ENCODE measurements at regions not wholly inside any gene's neighbourhood (a gene's known extent, or its start where the extent isn't known, plus 50 kb on each side); places are given as distances from the start of the nearest gene placed in this dataset.

DNA sequence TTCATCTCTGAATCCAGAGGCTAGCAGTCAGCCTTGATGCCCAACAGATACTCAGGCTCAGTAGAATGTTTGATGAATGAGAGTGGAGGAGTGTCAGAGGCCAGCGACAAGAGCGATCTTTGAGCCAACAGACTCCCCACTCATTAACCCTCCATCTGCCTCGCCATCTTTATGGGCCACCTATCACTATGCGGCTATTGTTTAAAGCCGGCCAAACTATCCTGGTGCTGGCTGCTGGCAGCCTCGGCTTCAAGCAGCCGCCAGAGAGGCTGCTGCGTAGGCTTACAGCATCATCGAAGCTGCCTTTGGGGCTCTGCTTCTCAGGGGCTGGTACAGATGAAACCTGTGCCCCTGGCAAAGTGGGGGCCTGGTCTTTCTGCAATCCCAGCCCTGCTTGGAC is 525.6 kb downstream of the INSC start:
- TF ChIP-seq CTCF (IDR thresholded peaks at IDR 0.05), result no peak
- ATAC-seq (ENCODE audit: low FRiP score), result no peak

DNA sequence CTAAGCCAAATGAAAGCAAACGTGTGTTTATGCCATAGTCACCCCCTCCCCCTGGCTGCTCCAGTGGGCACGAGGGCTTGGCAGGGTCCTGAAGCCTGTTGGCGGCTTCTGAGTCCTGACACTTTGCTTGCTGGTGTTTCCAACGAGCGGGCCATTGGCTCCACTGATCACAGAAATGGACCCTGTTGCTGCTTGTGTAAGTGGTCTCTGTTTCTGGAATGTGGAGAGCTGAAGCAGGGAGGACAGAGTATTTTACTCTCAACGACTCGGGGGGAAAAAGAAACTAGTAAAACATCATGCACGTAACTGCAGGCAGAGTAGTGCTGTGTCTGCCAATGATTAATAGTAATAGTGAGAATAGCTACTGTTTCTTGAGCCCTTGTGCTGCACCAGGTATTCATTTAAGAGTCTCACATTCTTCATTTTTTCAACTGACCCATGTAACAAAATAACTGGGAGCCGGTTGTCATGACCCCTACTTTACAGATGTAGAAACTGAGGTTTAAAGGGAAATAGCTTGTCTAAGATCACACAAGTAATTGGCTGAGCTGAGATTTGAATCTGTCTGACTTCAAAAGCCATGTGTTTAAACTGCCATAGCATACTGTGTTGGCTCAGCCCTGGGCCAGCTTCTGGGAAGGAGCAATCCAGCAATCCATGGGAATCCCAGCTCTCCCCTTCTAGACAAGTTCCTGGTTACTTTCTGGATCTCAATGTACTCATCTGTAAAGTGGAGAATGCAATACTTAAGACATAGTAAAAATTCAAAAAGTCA is 526.7 kb downstream of the INSC start:
- TF ChIP-seq CTCF (IDR thresholded peaks at IDR 0.05), result no peak
- ATAC-seq (ENCODE audit: low FRiP score), result no peak

More for the DNA sequence above, 525.6 kb downstream of the INSC start:
- DNase-seq (ENCODE audit: low spot score), result no peak

GRCh38 chr11:15645201-15645600 is 530.5 kb downstream of the INSC start:
- TF ChIP-seq CTCF (IDR thresholded peaks at IDR 0.05), result no peak
- peak; percentile 22 for ATAC-seq (ENCODE audit: low FRiP score)
- no peak for DNase-seq (ENCODE audit: low spot score)

More for the DNA sequence above, 526.7 kb downstream of the INSC start:
- no peak for DNase-seq (ENCODE audit: low spot score)

DNA sequence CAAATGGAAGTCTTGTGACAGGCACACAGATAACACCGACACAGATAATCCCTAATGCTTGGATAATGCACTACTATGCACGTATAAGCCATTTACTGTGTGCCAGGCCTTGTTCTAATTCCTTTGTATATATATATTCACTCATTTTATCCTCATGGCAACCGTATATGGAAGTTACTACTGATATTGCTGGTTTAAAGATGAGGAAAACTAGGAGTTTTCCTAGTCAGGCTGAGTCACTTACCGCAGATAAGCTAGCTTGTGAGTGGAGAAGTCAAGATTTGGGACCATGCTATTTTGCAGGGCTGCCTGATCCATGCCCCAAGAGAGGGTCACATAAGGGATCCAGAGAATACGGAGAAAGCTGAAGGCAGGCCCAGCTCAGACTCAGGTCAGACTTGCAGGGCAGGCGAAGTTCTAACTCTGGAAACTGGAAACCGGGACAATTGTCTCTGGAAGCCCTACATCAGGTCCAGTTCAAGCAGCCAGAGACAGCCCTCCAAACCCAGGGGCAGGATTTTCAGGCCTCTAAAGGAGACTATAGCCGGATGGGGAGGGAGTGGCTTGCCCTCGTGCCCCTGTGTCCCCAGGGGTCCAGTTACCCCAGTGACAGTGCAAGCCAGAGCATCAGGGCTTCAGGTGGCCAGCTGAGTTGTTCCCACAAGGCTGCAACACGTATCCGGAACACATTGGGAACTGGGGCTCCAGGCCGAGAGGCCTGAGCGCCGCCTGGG is 534.8 kb downstream of the INSC start:
- no peak for TF ChIP-seq CTCF (IDR thresholded peaks at IDR 0.05)
- ATAC-seq (ENCODE audit: low FRiP score) (no peak), DNase-seq (ENCODE audit: low spot score) (no peak)

DNA sequence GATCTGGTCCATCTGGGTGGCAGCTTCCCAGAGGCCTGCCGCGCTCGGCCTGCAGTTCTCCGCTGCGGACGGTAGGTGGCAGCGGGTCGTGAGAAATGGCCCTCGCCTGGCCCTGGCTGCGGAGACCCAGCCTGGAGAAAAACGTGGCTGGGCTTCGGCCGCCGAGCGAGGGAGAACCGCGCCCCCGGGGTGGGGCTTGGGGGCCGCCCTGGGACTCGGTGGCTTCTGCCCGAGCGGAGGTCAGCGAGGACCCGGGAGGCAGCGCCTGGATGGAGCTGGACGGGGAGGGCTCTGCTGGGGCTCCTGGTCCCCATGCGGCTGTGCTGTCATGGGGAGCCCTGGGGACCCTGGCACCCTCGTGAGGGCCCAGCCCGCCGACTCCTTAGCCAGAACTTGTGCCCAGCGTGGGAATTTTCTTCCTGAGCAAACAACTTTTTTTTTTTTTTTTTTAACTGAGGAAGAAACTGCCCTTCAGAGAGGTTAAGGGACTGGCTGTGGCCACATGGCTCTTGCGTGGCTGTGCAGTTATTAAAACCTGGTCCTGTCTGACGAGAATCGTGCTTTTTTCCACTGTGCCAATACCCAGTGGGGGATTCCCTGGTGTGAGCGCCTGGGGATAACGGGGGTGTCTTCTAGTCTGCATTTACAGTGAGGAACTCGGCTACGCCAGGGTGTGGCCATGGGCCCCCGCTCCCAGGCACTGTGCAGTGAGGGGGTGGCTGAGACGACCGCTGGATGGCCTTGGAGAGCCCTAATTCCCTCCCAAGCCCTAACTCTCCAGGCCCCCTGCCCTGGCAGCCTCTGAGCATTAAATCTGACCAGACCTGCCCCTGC is 535.6 kb downstream of the INSC start:
- TF ChIP-seq CTCF (IDR thresholded peaks at IDR 0.05), result peak in 2 of 3 donors; percentile 88 to 94
- peak; percentile 75 for DNase-seq (ENCODE audit: low spot score)
- peak; percentile 94 for ATAC-seq (ENCODE audit: low FRiP score)

DNA sequence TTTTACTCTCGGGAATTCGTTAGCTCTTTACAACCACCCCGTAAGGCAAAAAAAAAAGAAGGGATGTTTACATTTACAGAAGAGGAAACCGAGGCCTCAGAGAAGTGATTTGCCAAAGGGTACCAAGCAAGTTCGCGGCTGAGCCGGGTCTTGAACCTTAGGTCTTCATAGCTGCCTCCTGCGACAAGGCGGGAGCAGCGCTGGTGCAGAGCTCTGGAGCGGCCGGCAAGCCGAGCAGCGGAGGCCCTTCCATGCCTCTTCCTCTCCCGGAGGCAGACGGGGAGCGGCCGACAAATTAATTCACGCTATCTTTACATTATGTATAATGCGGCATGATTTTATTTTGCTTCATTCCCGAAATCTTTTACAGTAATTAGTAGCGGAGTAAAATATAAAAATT is 536.3 kb downstream of the INSC start:
- no peak for TF ChIP-seq CTCF (IDR thresholded peaks at IDR 0.05)
- DNase-seq (ENCODE audit: low spot score) (no peak), ATAC-seq (ENCODE audit: low FRiP score) (no peak)

All from omental fat pad (tissue), 3 donors.